NCI-H2227 (cell line): ENCODE measurements at regions not wholly inside any gene's neighbourhood (a gene's known extent, or its start where the extent isn't known, plus 50 kb on each side); places are given as distances from the start of the nearest gene placed in this dataset.
A peak's percentile ranks its signal among the peaks of the same experiment; 100 is the strongest.
"Not testable (repeated sequence)": the region's sequence is repeated elsewhere in the genome, so short reads cannot be mapped to it uniquely, and the experiment has no call there.

Source experiments
- DNase-seq: peaks from one replicate; lab custom pipeline; 2025; ENCODE audit not compliant: unreplicated experiment; lab: John Stamatoyannopoulos, UW

DNA sequence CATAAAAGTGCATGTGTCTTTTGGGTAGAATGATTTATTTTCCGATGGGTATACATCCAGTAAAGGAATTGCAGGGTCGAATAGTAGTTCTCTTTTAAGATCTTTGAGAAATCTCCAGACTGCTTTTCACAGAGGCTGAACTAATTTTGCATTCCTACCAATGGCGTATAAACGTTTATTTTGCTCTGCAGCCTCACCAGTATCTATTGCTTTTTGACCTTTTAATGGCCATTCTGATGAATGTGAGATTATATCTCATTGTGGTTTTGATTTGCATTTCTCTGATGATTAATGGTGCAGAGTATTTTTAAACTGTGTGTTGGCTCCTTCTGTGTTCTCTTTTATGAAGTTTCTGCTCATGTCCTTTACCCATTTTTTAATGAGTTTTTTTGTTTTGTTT, 1020.1 kb downstream of the NXPH1 start:
- no peak for DNase-seq

GRCh38 chr7:9488555-9488954, 1055.1 kb downstream of the NXPH1 start:
- DNase-seq: no peak

DNA sequence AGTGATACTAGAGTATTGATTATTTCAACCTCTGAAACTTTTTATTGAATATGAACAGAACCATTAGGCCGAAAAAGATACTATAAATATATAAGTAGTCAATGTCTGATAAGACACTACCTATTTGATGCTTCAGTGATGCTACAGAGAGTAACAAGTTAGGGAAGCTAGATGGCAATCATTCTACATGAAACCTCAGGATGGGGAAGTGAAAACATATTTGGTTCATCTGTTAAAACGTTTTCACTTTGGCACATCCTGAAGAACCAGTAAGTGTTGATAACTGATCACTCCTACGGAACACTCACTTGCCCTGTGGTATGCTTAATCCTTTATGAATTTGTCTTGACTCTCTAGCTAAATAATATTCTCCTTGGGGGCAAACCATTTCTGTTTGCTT, 1064.9 kb downstream of the NXPH1 start:
- no peak for DNase-seq

DNA sequence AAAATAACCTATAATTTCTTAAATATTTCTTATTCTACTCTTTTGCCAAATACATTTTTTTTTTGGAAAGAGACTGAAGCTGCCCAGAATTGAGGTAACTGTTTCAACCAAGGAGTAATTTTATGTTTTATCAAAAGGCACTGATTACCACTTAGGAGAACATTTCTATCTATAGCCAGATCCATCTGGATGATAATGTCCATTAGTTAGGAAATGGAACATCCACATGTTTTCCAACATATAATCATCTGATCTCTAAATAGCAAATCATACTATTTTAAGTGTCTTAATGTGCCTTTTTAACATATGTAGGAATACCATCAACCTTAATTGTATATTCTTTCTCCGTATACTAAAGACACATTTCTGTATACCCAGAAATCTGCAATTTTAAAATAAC, 1068.9 kb downstream of the NXPH1 start:
- DNase-seq: no peak

- no peak for DNase-seq
These were observed 1071.3 kb downstream of the NXPH1 start for GRCh38 chr7:9504678-9505077.

DNA sequence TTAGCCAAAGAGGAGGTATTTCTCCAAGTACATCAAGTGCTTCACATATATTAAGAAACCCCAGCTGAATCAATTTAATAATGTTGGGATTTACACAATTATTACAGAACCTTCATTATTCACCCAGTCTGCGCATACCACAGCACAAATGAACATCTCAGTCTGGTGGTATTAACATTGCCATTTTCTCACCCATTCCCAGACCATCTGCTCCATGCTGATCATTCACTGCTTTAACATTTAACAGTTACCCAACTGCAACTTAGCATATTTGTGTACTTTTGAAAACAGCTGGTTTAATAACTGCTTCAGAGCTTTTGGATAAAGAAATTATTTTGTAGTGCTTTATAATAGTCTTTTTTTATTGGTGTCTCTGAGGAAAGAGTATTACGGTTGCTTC, 1072.1 kb downstream of the NXPH1 start:
- no peak for DNase-seq

DNA sequence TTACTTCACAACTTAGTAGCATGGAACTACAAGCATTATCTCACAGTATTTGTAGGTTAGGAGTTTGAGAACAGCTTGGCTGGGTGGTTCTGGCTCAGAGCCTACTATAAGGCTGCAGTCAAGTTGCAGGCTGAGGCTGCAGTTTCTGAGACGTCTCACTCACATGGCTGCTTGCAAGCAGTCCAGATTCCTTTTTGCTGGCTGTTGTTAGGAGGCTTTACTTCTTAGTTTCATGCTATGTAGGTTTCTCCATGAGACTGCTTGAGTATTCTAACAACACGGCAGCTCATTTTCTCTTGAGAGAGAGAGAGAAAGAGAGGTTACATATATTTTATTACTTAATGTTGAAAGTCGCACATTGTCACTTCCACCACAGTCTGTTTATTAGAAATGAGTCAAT, 1073.9 kb downstream of the NXPH1 start:
- peak; percentile 22 for DNase-seq

GRCh38 chr7:9516662-9517061, 1083.3 kb downstream of the NXPH1 start:
- DNase-seq: no peak

DNA sequence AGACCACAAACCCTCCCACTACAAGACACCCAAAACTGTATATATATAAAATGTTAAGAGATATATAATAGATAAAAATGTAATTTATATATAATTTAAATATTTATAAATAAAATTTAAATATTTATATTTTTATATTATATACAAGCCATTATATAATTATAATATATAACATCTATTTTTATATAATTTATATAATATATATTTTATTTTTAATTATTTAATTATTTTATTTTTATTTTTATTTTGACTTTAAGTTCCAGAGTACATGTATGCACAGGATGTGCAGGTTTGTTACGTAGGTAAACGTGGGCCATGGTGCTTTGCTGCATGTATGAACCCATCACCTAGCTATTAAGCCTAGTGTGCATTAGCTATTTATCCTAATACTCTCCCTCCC, 1090.2 kb downstream of the NXPH1 start:
- DNase-seq: no peak

GRCh38 chr7:9552431-9552830, 1119.0 kb downstream of the NXPH1 start:
- DNase-seq: not testable (repeated sequence)

DNA sequence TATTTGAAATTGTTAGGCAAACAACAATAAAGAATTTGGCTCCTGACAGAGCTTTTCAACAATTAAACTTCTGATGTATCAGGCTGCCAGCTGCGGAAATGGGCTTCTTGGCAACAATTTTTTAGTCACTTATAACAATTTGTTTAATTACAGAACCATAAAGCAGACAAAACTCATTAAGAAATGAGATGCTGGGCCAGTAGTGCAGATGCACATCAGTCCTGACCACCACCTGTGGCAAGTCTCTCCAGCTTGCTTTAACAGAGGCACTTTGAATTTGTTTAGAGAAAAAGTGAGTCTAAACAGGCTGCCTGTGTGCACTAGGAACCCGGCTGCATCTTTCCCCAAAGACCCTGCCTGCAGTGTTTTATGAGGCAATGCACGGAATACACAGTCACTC, 1124.4 kb downstream of the NXPH1 start:
- no peak for DNase-seq

DNA sequence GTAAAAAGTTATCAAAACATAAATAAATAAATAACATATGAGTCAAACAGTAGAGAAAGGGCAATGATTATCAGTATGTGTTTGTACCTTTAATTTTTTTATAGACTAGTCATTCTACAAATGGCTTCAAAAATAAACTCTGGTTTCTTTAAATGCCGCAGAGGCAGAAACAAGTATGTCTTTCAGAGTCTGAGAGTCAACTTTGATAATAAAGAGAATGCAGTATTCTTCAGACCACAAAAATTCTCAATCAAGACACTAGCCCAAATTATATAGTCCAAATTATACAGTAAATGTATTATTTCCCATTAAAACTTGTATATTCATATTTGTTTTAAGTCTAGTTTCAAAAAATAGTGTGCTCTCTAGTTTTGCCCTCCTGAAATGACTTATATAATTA, 1142.3 kb downstream of the NXPH1 start:
- DNase-seq: no peak

DNA sequence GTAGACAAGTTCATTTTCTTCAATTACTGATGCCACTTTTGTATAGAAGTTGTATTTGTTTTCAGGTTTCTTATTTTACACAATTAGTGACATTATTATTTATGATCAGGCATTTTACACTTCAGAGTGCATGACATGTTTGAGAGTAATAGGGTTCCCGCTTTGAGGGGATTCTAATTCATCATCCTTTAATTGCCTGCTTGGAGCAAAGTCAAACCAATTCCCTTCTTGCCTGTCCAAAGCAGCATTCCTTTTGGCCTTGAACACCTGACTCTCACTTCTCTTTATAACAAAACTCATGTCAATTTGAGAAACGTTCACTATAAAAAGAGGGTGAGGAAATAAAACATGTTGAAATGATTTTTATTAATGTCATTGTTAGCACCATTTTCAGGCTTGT, 1149.4 kb downstream of the NXPH1 start:
- no peak for DNase-seq

DNA sequence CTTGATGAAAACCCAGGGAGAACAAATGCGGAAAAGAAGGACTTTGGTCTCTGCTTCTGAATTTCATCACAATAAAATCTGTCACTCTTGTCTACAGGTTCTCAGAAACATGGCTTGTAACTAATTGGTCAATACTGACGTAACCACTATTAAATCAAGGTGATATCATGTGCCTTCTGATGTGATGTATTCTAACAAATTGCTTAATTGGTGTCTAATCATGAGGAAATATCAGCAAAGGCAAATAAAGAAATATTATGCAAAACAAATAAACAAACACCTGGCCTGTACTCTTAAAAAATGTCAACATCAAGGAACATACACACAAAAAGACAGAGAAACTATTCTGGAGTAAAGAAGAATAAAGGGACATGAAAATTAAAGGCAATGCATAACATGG, 1165.0 kb downstream of the NXPH1 start:
- no peak for DNase-seq

DNA sequence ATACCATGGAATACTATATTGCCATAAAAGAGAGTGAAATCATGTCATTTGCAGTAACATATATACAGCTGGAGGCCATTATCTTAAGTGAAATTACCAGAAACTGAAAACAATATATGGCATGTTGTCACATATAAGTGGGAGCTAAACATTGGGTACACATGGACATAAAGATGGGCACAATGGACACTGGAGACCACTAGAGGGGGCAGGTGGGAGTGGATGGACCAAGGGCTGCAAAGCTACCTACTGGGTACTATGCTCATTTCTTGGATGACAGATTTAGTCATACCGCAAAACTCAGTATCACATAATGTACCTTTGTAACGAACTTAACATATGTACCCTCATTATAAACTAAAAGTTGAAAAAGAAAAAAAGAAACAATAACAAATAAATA, 1167.6 kb downstream of the NXPH1 start:
- no peak for DNase-seq

DNA sequence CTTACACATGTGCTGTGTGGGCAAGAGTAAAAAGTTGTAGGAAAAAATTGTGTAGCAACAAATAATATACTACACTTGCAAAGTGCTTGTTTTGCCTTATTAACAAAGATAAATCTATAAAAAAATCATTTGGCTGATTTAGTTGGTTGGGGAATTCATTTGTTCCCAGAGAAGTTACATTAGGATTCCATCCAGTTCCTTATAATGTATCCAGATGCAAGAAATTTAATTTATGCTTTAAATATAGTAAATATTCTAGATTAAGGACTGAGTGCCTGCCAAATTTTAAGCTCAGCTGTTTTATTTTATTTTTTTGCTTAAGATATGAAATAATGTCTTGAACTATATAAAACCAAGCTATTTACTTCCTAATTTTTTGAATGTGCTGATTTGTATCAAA, 1169.9 kb downstream of the NXPH1 start:
- no peak for DNase-seq

GRCh38 chr7:9608560-9608959, 1175.2 kb downstream of the NXPH1 start:
- DNase-seq: no peak

DNA sequence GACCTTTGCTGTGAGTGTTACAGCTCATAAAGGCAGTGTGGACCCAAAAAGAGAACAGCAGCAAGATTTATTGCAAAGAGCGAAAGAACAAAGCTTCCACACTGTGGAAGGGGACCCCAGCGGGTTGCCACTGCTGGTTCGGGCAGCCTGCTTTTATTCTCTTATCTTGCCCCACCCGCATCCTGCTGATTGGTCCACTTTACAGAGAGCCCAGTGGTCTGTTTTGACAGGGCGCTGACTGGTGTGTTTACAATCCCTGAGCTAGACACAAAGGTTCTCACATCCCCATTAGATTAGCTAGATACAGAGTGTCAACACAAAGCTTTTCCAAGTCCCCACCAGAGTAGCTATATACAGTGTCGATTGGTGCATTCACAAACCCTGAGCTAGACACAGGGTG, 1187.5 kb downstream of the NXPH1 start:
- DNase-seq: not testable (repeated sequence)

DNA sequence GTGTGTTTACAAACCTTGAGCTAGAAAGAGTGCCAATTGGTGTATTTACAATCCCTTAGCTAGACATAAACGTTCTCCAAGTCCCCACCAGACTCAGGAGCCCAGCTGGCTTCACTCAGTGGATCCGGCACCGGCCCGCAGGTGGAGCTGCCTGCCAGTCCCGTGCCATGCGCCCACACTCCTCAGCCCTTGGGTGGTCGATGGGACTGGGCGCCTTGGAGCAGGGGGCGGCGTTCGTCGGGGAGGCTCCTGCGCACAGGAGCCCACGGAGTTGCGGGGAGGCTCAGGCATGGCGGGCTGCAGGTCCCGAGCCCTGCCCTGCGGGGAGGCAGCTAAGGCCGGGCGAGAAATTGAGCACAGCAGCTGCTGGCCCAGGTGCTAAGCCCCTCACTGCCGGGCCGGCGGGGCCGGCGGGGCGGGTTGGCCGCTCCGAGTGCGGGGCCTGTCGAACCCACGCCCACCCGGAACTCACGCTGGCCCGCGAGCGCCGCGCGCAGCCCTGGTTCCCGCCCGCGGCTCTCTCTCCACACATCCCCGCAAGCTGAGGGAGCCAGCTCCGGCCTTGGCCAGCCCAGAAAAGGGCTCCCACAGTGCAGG, 1188.0 kb downstream of the NXPH1 start:
- DNase-seq: peak; percentile 65

GRCh38 chr7:9621927-9622326, 1188.5 kb downstream of the NXPH1 start:
- DNase-seq: peak; percentile 60

DNA sequence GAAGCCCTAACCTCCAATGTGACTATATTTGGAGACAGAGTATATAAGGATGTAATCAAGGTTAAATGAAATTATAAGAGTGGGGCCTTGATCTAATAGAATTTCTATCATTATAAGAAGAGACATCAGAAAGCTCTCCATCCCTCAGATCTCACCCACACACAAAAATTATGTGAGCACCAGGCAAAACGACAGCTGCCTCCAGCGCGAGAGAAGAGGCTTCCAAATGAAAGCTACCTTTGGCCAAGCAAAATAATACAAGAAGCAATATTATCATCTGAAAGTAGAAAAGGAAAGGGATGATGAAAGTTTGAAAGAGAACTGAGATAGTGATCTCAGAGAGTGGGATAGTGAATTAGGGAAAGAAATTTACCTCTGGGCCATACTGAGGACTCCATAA, 1192.5 kb downstream of the NXPH1 start:
- no peak for DNase-seq

- DNase-seq: no peak
These were observed 1212.3 kb downstream of the NXPH1 start for GRCh38 chr7:9645756-9646155.

DNA sequence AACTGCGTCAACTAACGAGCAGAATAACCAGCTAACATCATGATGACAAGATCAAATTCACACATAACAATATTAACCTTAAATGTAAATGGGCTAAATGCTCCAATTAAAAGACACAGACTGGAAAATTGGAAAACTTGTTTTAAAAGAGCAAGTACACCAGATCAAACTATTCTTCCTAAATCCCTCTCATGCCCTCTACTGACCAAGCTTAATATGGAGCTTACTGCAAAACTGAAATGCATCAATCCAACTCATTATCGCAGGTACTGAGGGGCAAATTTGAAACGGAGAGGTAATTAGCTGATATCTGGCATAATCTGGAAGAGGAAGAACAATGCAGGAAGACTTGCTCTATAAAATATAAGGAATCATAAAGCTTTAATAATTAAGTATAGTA, 1223.8 kb downstream of the NXPH1 start:
- DNase-seq: no peak
